ENCODE measurements at regions not wholly inside any gene's neighbourhood (a gene's known extent, or its start where the extent isn't known, plus 50 kb on each side); places are given as distances from the start of the nearest gene placed in this dataset.

DNA sequence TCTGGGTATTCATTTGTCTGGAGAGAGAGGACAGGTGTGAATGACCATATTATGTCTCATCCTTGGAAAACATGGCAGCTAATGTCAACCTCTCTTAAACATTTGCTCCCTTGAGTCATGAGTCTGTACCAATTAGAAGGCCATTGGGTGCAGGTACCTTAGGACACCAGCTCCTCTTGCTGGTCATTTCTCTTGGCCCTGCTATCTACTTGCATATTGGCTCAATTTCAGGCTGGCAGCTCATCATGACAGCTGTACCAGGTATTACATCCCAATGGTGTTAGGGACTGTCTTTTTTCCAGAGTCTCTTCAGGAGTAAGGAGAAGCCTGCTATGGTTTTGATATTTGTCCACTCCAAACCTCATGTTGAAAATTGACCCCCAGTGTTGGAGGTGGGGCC is 92.2 kb upstream of the ANKRD28 start:
- TF ChIP-seq, protein P1, sequence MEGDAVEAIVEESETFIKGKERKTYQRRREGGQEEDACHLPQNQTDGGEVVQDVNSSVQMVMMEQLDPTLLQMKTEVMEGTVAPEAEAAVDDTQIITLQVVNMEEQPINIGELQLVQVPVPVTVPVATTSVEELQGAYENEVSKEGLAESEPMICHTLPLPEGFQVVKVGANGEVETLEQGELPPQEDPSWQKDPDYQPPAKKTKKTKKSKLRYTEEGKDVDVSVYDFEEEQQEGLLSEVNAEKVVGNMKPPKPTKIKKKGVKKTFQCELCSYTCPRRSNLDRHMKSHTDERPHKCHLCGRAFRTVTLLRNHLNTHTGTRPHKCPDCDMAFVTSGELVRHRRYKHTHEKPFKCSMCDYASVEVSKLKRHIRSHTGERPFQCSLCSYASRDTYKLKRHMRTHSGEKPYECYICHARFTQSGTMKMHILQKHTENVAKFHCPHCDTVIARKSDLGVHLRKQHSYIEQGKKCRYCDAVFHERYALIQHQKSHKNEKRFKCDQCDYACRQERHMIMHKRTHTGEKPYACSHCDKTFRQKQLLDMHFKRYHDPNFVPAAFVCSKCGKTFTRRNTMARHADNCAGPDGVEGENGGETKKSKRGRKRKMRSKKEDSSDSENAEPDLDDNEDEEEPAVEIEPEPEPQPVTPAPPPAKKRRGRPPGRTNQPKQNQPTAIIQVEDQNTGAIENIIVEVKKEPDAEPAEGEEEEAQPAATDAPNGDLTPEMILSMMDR (IDR thresholded peaks at IDR 0.05) = no peak
- TF ChIP-seq ZFX (IDR thresholded peaks at IDR 0.05; ENCODE audit: borderline replicate concordance) = no peak

Data from 22Rv1 (cell line).